Astrocyte (in vitro differentiated cells and primary cell): ENCODE measurements at regions not wholly inside any gene's neighbourhood (a gene's known extent, or its start where the extent isn't known, plus 50 kb on each side); places are given as distances from the start of the nearest gene placed in this dataset.

Source experiments
- DNase-seq: peaks from one replicate; pipeline ENCODE4 v3.0.0-alpha.2; 2010; ENCODE audit warnings: low read depth
- FAIRE-seq: peaks from 2 replicates; lab custom pipeline; 2011; peaks lifted over from hg19 to GRCh38; lab: Jason Lieb, UNC
- H2AFZ ChIP-seq: 2 replicates; pipeline ENCODE4 v1.6.0; 2012; ENCODE audit warnings: low read depth, low read length, inconsistent platforms
- H3K27ac ChIP-seq: 2 replicates; pipeline ENCODE4 v1.5.1; 2011; ENCODE audit warnings: low read depth, low read length, inconsistent platforms
- H3K27me3 ChIP-seq: 2 replicates; pipeline ENCODE4 v1.6.0; 2011; ENCODE audit warnings: low read length, inconsistent platforms; ENCODE audit not compliant: insufficient read depth
- H3K36me3 ChIP-seq: 2 replicates; pipeline ENCODE4 v1.5.1; 2011; ENCODE audit warnings: low read length, inconsistent platforms; ENCODE audit not compliant: insufficient read depth
- H3K4me1 ChIP-seq: 2 replicates; pipeline ENCODE4 v1.5.1; 2011; ENCODE audit warnings: low read length, inconsistent platforms; ENCODE audit not compliant: insufficient read depth
- H3K4me2 ChIP-seq: 2 replicates; pipeline ENCODE4 v1.6.0; 2012; ENCODE audit warnings: low read length, inconsistent platforms
- H3K4me3 ChIP-seq: 2 replicates; pipeline ENCODE4 v1.5.1; 2011; ENCODE audit warnings: low read depth, mild to moderate bottlenecking, low read length, inconsistent platforms; ENCODE audit not compliant: insufficient read depth
- H3K79me2 ChIP-seq: 2 replicates; pipeline ENCODE4 v1.6.0; 2012; ENCODE audit warnings: mild to moderate bottlenecking, low read length, inconsistent platforms; ENCODE audit not compliant: insufficient read depth
- H3K9ac ChIP-seq: 2 replicates; pipeline ENCODE4 v1.6.0; 2012; ENCODE audit warnings: mild to moderate bottlenecking, low read length, inconsistent platforms
- H3K9me3 ChIP-seq: 2 replicates; pipeline ENCODE4 v1.5.1; 2012; ENCODE audit warnings: low read depth, mild to moderate bottlenecking, low read length, inconsistent platforms; ENCODE audit not compliant: insufficient read depth
- H4K20me1 ChIP-seq: 2 replicates; pipeline ENCODE4 v1.6.0; 2012; ENCODE audit warnings: low read length, inconsistent platforms; ENCODE audit not compliant: insufficient read depth
- H3K27ac Mint-ChIP-seq: one replicate; pipeline ENCODE4 v1.8.0; 2021; ENCODE audit warnings: mild to moderate bottlenecking, mixed read lengths; ENCODE audit not compliant: unreplicated experiment
- H3K27me3 Mint-ChIP-seq: one replicate; pipeline ENCODE4 v1.8.0; 2021; ENCODE audit warnings: low read depth, mixed read lengths; ENCODE audit not compliant: unreplicated experiment
- H3K36me3 Mint-ChIP-seq: one replicate; pipeline ENCODE4 v1.8.0; 2021; ENCODE audit warnings: low read depth, mixed read lengths; ENCODE audit not compliant: unreplicated experiment
- H3K4me1 Mint-ChIP-seq: one replicate; pipeline ENCODE4 v1.8.0; 2021; ENCODE audit warnings: low read depth, mixed read lengths; ENCODE audit not compliant: unreplicated experiment
- H3K4me3 Mint-ChIP-seq: one replicate; pipeline ENCODE4 v1.8.0; 2021; ENCODE audit warnings: mild to moderate bottlenecking, moderate library complexity, mixed read lengths; ENCODE audit not compliant: unreplicated experiment
- H3K9me3 Mint-ChIP-seq: one replicate; pipeline ENCODE4 v1.8.0; 2021; ENCODE audit warnings: mild to moderate bottlenecking, mixed read lengths; ENCODE audit not compliant: unreplicated experiment
- CTCF ChIP-seq: IDR thresholded peaks from 2 replicates; pipeline ENCODE4 v1.5.1; 2011; ENCODE audit warnings: low read depth, mild to moderate bottlenecking, inconsistent platforms, low read length, moderate library complexity; ENCODE audit not compliant: insufficient read depth
- EZH2 ChIP-seq: IDR thresholded peaks from 2 replicates; pipeline ENCODE4 v1.6.1; 2012; ENCODE audit warnings: mild to moderate bottlenecking, low read length, inconsistent platforms; ENCODE audit not compliant: insufficient read depth

GRCh38 chr7:53087274-53087673, 51.8 kb downstream of the POM121L12 start:
- H4K20me1 ChIP-seq, result no peaks in the 10 kb centered on the region
- no peaks in the 10 kb centered on the region for H3K4me1 Mint-ChIP-seq
- H3K36me3 ChIP-seq, result no peaks in the 10 kb centered on the region
- H3K36me3 Mint-ChIP-seq, result no peaks in the 10 kb centered on the region
- DNase-seq (no peak), FAIRE-seq (no peak)
- no peak overlapping the region for H3K4me2 ChIP-seq
- no peaks in the 10 kb centered on the region for H3K27me3 Mint-ChIP-seq
- H3K9ac ChIP-seq, result no peak overlapping the region
- H3K27ac ChIP-seq, result no peak overlapping the region
- no peaks in the 10 kb centered on the region for H3K4me1 ChIP-seq
- no peak overlapping the region for H3K4me3 Mint-ChIP-seq
- no peaks in the 10 kb centered on the region for H3K79me2 ChIP-seq
- no peaks in the 10 kb centered on the region for H3K9me3 ChIP-seq
- H3K27ac Mint-ChIP-seq, result no peak overlapping the region
- no peak for TF ChIP-seq EZH2
- no peaks in the 10 kb centered on the region for H3K27me3 ChIP-seq
- no peak overlapping the region for H3K4me3 ChIP-seq
- no peak overlapping the region for H2AFZ ChIP-seq
- no peaks in the 10 kb centered on the region for H3K9me3 Mint-ChIP-seq

- DNase-seq, result no peak
- TF ChIP-seq CTCF, result no peak
- TF ChIP-seq EZH2, result no peak
- Histone ChIP-seq H4K20me1 (no peaks in the 10 kb centered on the region), H3K9ac (no peak overlapping the region), H3K9me3 (no peaks in the 10 kb centered on the region), H3K4me1 (no peaks in the 10 kb centered on the region), H2AFZ (no peak overlapping the region), H3K27me3 (no peaks in the 10 kb centered on the region), H3K4me2 (no peak overlapping the region), H3K79me2 (no peaks in the 10 kb centered on the region), H3K27ac (no peak overlapping the region), H3K4me3 (no peak overlapping the region), H3K36me3 (no peaks in the 10 kb centered on the region)
- H3K9me3 Mint-ChIP-seq, result no peaks in the 10 kb centered on the region
- H3K4me3 Mint-ChIP-seq, result no peak overlapping the region
- H3K27ac Mint-ChIP-seq, result no peak overlapping the region
- no peaks in the 10 kb centered on the region for H3K27me3 Mint-ChIP-seq
- H3K4me1 Mint-ChIP-seq, result peaks cover 6% of the 10 kb centered on the region
- FAIRE-seq, result no peak
- H3K36me3 Mint-ChIP-seq, result no peaks in the 10 kb centered on the region
Observed at GRCh38 chr7:53094191-53094590, 58.8 kb downstream of the POM121L12 start.

GRCh38 chr7:53094827-53095226, 59.4 kb downstream of the POM121L12 start:
- no peaks in the 10 kb centered on the region for H3K36me3 ChIP-seq
- no peaks in the 10 kb centered on the region for H3K4me1 ChIP-seq
- H3K36me3 Mint-ChIP-seq, result no peaks in the 10 kb centered on the region
- no peak for DNase-seq
- no peak overlapping the region for H3K4me3 ChIP-seq
- H2AFZ ChIP-seq, result no peak overlapping the region
- no peak overlapping the region for H3K9ac ChIP-seq
- no peak overlapping the region for H3K27ac ChIP-seq
- no peaks in the 10 kb centered on the region for H3K9me3 Mint-ChIP-seq
- H4K20me1 ChIP-seq, result no peaks in the 10 kb centered on the region
- peaks cover 11% of the 10 kb centered on the region for H3K4me1 Mint-ChIP-seq
- H3K9me3 ChIP-seq, result no peaks in the 10 kb centered on the region
- no peak overlapping the region for H3K4me3 Mint-ChIP-seq
- no peaks in the 10 kb centered on the region for H3K27me3 ChIP-seq
- TF ChIP-seq CTCF, result no peak
- no peak for TF ChIP-seq EZH2
- no peaks in the 10 kb centered on the region for H3K27me3 Mint-ChIP-seq
- no peaks in the 10 kb centered on the region for H3K79me2 ChIP-seq
- H3K4me2 ChIP-seq, result no peak overlapping the region
- no peak overlapping the region for H3K27ac Mint-ChIP-seq
- no peak for FAIRE-seq
